ENCODE measurements at regions not wholly inside any gene's neighbourhood (a gene's known extent, or its start where the extent isn't known, plus 50 kb on each side); places are given as distances from the start of the nearest gene placed in this dataset.
"Not testable (repeated sequence)": the region's sequence is repeated elsewhere in the genome, so short reads cannot be mapped to it uniquely, and the experiment has no call there.

- CTCF ChIA-PET: no interaction called here
- POLR2A ChIA-PET: no interaction called here
- no peak for DNase-seq (ENCODE audit: extremely low spot score)
- TF ChIP-seq SUZ12 (IDR thresholded peaks at IDR 0.05): no peak
- TF ChIP-seq ZNF384 (IDR thresholded peaks at IDR 0.05): no peak
- no peak for TF ChIP-seq TARDBP (IDR thresholded peaks at IDR 0.05)
Measured at GRCh38 chr2:210860276-210860675, 303.9 kb downstream of the CPS1 start.

GRCh38 chr2:210861038-210861665 is 304.8 kb downstream of the CPS1 start:
- TF ChIP-seq TARDBP (IDR thresholded peaks at IDR 0.05): no peak
- TF ChIP-seq L3MBTL2 (conservative IDR thresholded peaks at IDR 0.05): no peak
- TF ChIP-seq PKNOX1 (IDR thresholded peaks at IDR 0.05): no peak
- TF ChIP-seq NFRKB (IDR thresholded peaks at IDR 0.05): no peak
- ChIA-PET CTCF (no interaction called here), POLR2A (no interaction called here)
- no peak for DNase-seq (ENCODE audit: extremely low spot score)

- CTCF ChIA-PET: no interaction called here
- no peak for DNase-seq (ENCODE audit: extremely low spot score)
- POLR2A ChIA-PET: no interaction called here
- TF ChIP-seq HDGF (IDR thresholded peaks at IDR 0.05; ENCODE audit: borderline replicate concordance): no peak
- no peak for TF ChIP-seq SP1 (IDR thresholded peaks at IDR 0.05)
- no peak for TF ChIP-seq SUZ12 (IDR thresholded peaks at IDR 0.05)
- TF ChIP-seq FOXM1 (IDR thresholded peaks at IDR 0.05; ENCODE audit: borderline replicate concordance): no peak
- no peak for TF ChIP-seq ZNF384 (IDR thresholded peaks at IDR 0.05)
- no peak for TF ChIP-seq CTBP1 (IDR thresholded peaks at IDR 0.05; ENCODE audit: borderline replicate concordance)
- TF ChIP-seq TARDBP (IDR thresholded peaks at IDR 0.05): no peak
- TF ChIP-seq L3MBTL2 (conservative IDR thresholded peaks at IDR 0.05): no peak
- TF ChIP-seq ARNT (IDR thresholded peaks at IDR 0.05): no peak
- TF ChIP-seq FOXK2 (IDR thresholded peaks at IDR 0.05): no peak
- no peak for TF ChIP-seq BHLHE40 (IDR thresholded peaks at IDR 0.05; ENCODE audit: borderline replicate concordance)
- no peak for TF ChIP-seq ELF4 (IDR thresholded peaks at IDR 0.05)
Measured at GRCh38 chr2:210862283-210863065, 306.1 kb downstream of the CPS1 start.

- TF ChIP-seq LEF1 (IDR thresholded peaks at IDR 0.05; ENCODE audit: borderline replicate concordance) (no peak), ARNT (IDR thresholded peaks at IDR 0.05) (no peak), CTBP1 (IDR thresholded peaks at IDR 0.05; ENCODE audit: borderline replicate concordance) (no peak), PKNOX1 (IDR thresholded peaks at IDR 0.05) (no peak), ELF4 (IDR thresholded peaks at IDR 0.05) (no peak), BHLHE40 (IDR thresholded peaks at IDR 0.05; ENCODE audit: borderline replicate concordance) (no peak), ZNF384 (IDR thresholded peaks at IDR 0.05) (no peak)
- ChIA-PET POLR2A (no interaction called here), CTCF (no interaction called here)
- DNase-seq (ENCODE audit: extremely low spot score): no peak
Measured at GRCh38 chr2:210863283-210863682, 306.9 kb downstream of the CPS1 start.

- CTCF ChIA-PET; POLR2A ChIA-PET; DNase-seq (ENCODE audit: extremely low spot score): not testable (repeated sequence)
Measured at GRCh38 chr2:210871566-210871965, 315.2 kb downstream of the CPS1 start.

GRCh38 chr2:210873631-210874030 is 317.2 kb downstream of the CPS1 start:
- no peak for TF ChIP-seq HDGF (IDR thresholded peaks at IDR 0.05; ENCODE audit: borderline replicate concordance)
- TF ChIP-seq BHLHE40 (IDR thresholded peaks at IDR 0.05; ENCODE audit: borderline replicate concordance): no peak
- TF ChIP-seq PKNOX1 (IDR thresholded peaks at IDR 0.05): no peak
- TF ChIP-seq SP1 (IDR thresholded peaks at IDR 0.05): no peak
- TF ChIP-seq L3MBTL2 (conservative IDR thresholded peaks at IDR 0.05): no peak
- no peak for TF ChIP-seq FOXA1 (IDR thresholded peaks at IDR 0.05)
- TF ChIP-seq SUZ12 (IDR thresholded peaks at IDR 0.05): no peak
- TF ChIP-seq NFRKB (IDR thresholded peaks at IDR 0.05): no peak
- TF ChIP-seq LEF1 (IDR thresholded peaks at IDR 0.05; ENCODE audit: borderline replicate concordance): no peak
- TF ChIP-seq ZNF384 (IDR thresholded peaks at IDR 0.05): no peak
- no peak for TF ChIP-seq CTBP1 (IDR thresholded peaks at IDR 0.05; ENCODE audit: borderline replicate concordance)
- TF ChIP-seq FOXK2 (IDR thresholded peaks at IDR 0.05): no peak
- TF ChIP-seq TARDBP (IDR thresholded peaks at IDR 0.05): no peak
- ChIA-PET POLR2A (no interaction called here), CTCF (no interaction called here)
- DNase-seq (ENCODE audit: extremely low spot score): no peak

- no peak for TF ChIP-seq ELF4 (IDR thresholded peaks at IDR 0.05)
- CTCF ChIA-PET: no interaction called here
Measured at GRCh38 chr2:210884227-210884626, 327.8 kb downstream of the CPS1 start.

More at GRCh38 chr2:210884227-210884626, 327.8 kb downstream of the CPS1 start:
- no peak for DNase-seq (ENCODE audit: extremely low spot score)
- POLR2A ChIA-PET: no interaction called here
